ENCODE measurements at regions not wholly inside any gene's neighbourhood (a gene's known extent, or its start where the extent isn't known, plus 50 kb on each side); places are given as distances from the start of the nearest gene placed in this dataset.

DNA sequence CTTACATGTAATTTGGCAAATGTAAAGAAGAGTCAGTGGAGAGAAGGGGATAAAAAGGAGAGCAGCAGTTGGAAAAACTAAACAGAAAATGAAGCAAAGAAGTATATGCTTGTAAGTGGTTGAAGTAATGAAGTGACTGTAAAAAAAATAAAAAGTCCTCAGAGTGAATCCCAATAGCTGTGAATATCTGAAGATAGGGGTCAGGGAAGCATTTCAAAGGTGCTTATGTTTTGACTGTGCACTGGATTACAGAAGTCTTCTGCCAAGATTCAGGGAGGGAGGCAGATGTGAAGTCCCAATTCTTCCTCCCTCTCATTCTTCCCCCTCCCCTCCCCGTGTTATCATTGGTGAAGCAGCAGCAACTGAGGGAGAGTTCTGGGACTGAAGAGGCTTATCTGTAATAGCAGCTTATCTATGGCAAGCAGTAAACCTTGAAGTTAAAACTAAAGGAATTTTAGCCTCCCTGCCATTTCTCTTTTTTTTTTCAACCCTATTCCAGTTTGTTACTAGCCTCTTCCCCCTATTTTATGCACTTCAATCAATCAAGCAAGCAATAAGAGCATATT is 597.9 kb downstream of the IGSF11 start:
- TF ChIP-seq, protein P1, sequence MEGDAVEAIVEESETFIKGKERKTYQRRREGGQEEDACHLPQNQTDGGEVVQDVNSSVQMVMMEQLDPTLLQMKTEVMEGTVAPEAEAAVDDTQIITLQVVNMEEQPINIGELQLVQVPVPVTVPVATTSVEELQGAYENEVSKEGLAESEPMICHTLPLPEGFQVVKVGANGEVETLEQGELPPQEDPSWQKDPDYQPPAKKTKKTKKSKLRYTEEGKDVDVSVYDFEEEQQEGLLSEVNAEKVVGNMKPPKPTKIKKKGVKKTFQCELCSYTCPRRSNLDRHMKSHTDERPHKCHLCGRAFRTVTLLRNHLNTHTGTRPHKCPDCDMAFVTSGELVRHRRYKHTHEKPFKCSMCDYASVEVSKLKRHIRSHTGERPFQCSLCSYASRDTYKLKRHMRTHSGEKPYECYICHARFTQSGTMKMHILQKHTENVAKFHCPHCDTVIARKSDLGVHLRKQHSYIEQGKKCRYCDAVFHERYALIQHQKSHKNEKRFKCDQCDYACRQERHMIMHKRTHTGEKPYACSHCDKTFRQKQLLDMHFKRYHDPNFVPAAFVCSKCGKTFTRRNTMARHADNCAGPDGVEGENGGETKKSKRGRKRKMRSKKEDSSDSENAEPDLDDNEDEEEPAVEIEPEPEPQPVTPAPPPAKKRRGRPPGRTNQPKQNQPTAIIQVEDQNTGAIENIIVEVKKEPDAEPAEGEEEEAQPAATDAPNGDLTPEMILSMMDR (IDR thresholded peaks at IDR 0.05; ENCODE audit: low read depth, low read length) = no peak
- TF ChIP-seq POLR2A (IDR thresholded peaks at IDR 0.05; ENCODE audit: extremely low read depth, insufficient read length) = no peak
- TF ChIP-seq, protein P2, sequence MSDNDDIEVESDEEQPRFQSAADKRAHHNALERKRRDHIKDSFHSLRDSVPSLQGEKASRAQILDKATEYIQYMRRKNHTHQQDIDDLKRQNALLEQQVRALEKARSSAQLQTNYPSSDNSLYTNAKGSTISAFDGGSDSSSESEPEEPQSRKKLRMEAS (IDR thresholded peaks at IDR 0.05; ENCODE audit: low read depth, low read length) = no peak
